Fibroblast of gingiva (primary cell): ENCODE measurements at regions not wholly inside any gene's neighbourhood (a gene's known extent, or its start where the extent isn't known, plus 50 kb on each side); places are given as distances from the start of the nearest gene placed in this dataset.
"Not testable (repeated sequence)": the region's sequence is repeated elsewhere in the genome, so short reads cannot be mapped to it uniquely, and the experiment has no call there.

Source experiments
- DNase-seq: peaks from one replicate; pipeline ENCODE4 v3.0.0-alpha.2; 2011; ENCODE audit warnings: low read depth

GRCh38 chr4:130008461-130008860 is 912.5 kb downstream of the C4orf33 start:
- no peak for DNase-seq

- not testable (repeated sequence) for DNase-seq
Observed at GRCh38 chr4:130012806-130013205, 916.9 kb downstream of the C4orf33 start.

GRCh38 chr4:130021706-130022105 is 925.8 kb downstream of the C4orf33 start:
- no peak for DNase-seq

GRCh38 chr4:130023088-130023487 is 927.1 kb downstream of the C4orf33 start:
- no peak for DNase-seq

GRCh38 chr4:130025701-130026100 is 929.7 kb downstream of the C4orf33 start:
- no peak for DNase-seq

- DNase-seq = no peak
Observed at GRCh38 chr4:130026185-130026584, 930.2 kb downstream of the C4orf33 start.

GRCh38 chr4:130027973-130028372 is 932.0 kb downstream of the C4orf33 start:
- no peak for DNase-seq

GRCh38 chr4:130028552-130028951 is 932.6 kb downstream of the C4orf33 start:
- DNase-seq = no peak

- DNase-seq = no peak
Observed at GRCh38 chr4:130029442-130029841, 933.5 kb downstream of the C4orf33 start.

- DNase-seq = no peak
Observed at GRCh38 chr4:130031858-130032257, 935.9 kb downstream of the C4orf33 start.

GRCh38 chr4:130033657-130034056 is 937.7 kb downstream of the C4orf33 start:
- DNase-seq = not testable (repeated sequence)

GRCh38 chr4:130034876-130035275 is 938.9 kb downstream of the C4orf33 start:
- DNase-seq = no peak

- DNase-seq = no peak
Observed at GRCh38 chr4:130035391-130035790, 939.4 kb downstream of the C4orf33 start.

GRCh38 chr4:130037866-130038265 is 941.9 kb downstream of the C4orf33 start:
- DNase-seq = not testable (repeated sequence)

- DNase-seq = not testable (repeated sequence)
Observed at GRCh38 chr4:130038540-130038939, 942.6 kb downstream of the C4orf33 start.

- peak; percentile 29 for DNase-seq
Observed at GRCh38 chr4:130043732-130044160, 947.8 kb downstream of the C4orf33 start.

GRCh38 chr4:130044788-130045531 is 949.0 kb downstream of the C4orf33 start:
- no peak for DNase-seq

GRCh38 chr4:130053723-130054122 is 957.8 kb downstream of the C4orf33 start:
- no peak for DNase-seq

- no peak for DNase-seq
Observed at GRCh38 chr4:130054908-130055307, 959.0 kb downstream of the C4orf33 start.

GRCh38 chr4:130056286-130056685 is 960.3 kb downstream of the C4orf33 start:
- DNase-seq = no peak

GRCh38 chr4:130064471-130064870 is 968.5 kb downstream of the C4orf33 start:
- DNase-seq = no peak

GRCh38 chr4:130067419-130067818 is 971.5 kb downstream of the C4orf33 start:
- DNase-seq = no peak

GRCh38 chr4:130068072-130068471 is 972.1 kb downstream of the C4orf33 start:
- DNase-seq = no peak

GRCh38 chr4:130071746-130072145 is 975.8 kb downstream of the C4orf33 start:
- DNase-seq = no peak
